Psoas muscle (tissue), 7 donors: ENCODE measurements at regions not wholly inside any gene's neighbourhood (a gene's known extent, or its start where the extent isn't known, plus 50 kb on each side); places are given as distances from the start of the nearest gene placed in this dataset.

Experiments
- ATAC-seq, 4 donors: fragments of 200-7000 bp; cut with Tn5 transposase; one replicate each; pipeline ENCODE4 v1.9.1; 2020; ENCODE audit warnings: moderate library complexity in 3 of 4, mild to moderate bottlenecking in 2 of 4
- DNase-seq, 2 donors: peaks; one replicate each; pipeline ENCODE4 v3.0.0-alpha.2; 2020
- H3K27ac ChIP-seq: fragments of 200-600 bp; one replicate; pipeline ENCODE4 v1.8.0; 2022
- H3K27me3 ChIP-seq, 3 donors: fragments of 200-600 bp in 1 of 3; one replicate each; pipeline versions ENCODE4 v1.6.1 to v1.8.0; 2013 to 2022; ENCODE audit warnings: low read length in 2 of 3, mild to moderate bottlenecking in 2 of 3, moderate library complexity in 1 of 3; ENCODE audit not compliant: insufficient read depth in 3 of 3
- H3K36me3 ChIP-seq, 2 donors: fragments of 200-600 bp in 1 of 2; one replicate each; pipeline versions ENCODE4 v1.6.1 to v1.8.0; 2013 to 2022; ENCODE audit warnings: low read depth in 1 of 2, mild to moderate bottlenecking in 1 of 2, moderate library complexity in 1 of 2; ENCODE audit not compliant: insufficient read depth in 1 of 2
- H3K4me1 ChIP-seq: fragments of 200-600 bp; one replicate; pipeline ENCODE4 v1.8.0; 2022
- H3K4me3 ChIP-seq: fragments of 200-600 bp; one replicate; pipeline ENCODE4 v1.8.0; 2022; ENCODE audit warnings: mild to moderate bottlenecking
- H3K9me3 ChIP-seq: fragments of 200-600 bp; one replicate; pipeline ENCODE4 v1.8.0; 2022
- WGBS, 3 donors: extraction: QIAGEN DNeasy Blood & Tissue Kit; methylation state at CpG; one replicate each; pipeline versions ENCODE4 v1.1.6 to v1.1.7; 2013; 5-methylcytosine and 5-hydroxymethylcytosine counted together
- intact Hi-C, 2 donors: fragments of 100-400 bp; cut with DNase I; formaldehyde crosslinking; loops; one replicate each; pipeline versions ENCODE4 v1.11.0 to v1.14.2; 2022
- TF ChIP-seq, protein P1 (sequence below): fragments of 200-600 bp; IDR thresholded peaks from one replicate; pipeline ENCODE4 v1.8.0; 2022; ENCODE audit warnings: antibody characterized with exemption
- donor health status: healthy with polysubstance abuse.
- donor health status: DM: no; HTN: no; CAD: no; lungs with moderate emphysema.
- donor health status: Bipolar disorder and iron deficiency.
- donor health status: healthy.
- donor health status: DM: yes; HTN: yes; CAD: no.
- donor health status: DM: no; HTN: no; CAD: no.
- donor health status: DM: yes; HTN: yes; CAD: no.

GRCh38 chr2:199070322-199070949 lies 387.3 kb downstream of the SATB2 start:
- DNase-seq (no peak), ATAC-seq (no peak)
- no peaks in the 10 kb centered on the region for H3K4me1 ChIP-seq
- TF ChIP-seq, protein P1, sequence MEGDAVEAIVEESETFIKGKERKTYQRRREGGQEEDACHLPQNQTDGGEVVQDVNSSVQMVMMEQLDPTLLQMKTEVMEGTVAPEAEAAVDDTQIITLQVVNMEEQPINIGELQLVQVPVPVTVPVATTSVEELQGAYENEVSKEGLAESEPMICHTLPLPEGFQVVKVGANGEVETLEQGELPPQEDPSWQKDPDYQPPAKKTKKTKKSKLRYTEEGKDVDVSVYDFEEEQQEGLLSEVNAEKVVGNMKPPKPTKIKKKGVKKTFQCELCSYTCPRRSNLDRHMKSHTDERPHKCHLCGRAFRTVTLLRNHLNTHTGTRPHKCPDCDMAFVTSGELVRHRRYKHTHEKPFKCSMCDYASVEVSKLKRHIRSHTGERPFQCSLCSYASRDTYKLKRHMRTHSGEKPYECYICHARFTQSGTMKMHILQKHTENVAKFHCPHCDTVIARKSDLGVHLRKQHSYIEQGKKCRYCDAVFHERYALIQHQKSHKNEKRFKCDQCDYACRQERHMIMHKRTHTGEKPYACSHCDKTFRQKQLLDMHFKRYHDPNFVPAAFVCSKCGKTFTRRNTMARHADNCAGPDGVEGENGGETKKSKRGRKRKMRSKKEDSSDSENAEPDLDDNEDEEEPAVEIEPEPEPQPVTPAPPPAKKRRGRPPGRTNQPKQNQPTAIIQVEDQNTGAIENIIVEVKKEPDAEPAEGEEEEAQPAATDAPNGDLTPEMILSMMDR = no peak
- no peak overlapping the region for H3K4me3 ChIP-seq
- intact Hi-C loops = no loop called here
- no peaks in the 10 kb centered on the region for H3K9me3 ChIP-seq
- 81 to 92% (median 92%) methylated on average over 1 of the region's 1 CpG for WGBS, 3 donors
- H3K27ac ChIP-seq = no peak overlapping the region
- no peaks in the 10 kb centered on the region for H3K36me3 ChIP-seq
- H3K27me3 ChIP-seq = no peaks in the 10 kb centered on the region

DNA sequence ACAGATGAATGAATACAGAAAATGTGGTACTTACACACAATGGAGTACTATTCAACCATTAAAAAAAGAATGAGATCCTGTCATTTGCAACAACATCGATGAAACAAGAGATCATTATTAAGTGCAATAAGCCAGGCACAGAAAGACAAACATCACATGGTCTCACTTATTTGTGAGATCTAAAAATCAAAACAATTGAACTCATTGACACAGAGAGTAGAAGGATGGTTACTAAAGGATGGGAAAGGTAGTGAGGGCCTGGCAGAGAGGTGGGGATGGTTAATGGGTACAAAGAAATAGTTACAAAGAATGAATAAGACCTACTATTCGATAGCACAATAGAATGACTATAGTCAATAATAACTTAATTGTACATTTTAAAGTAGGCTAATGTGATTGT lies 393.5 kb downstream of the SATB2 start:
- ATAC-seq (no peak), DNase-seq (no peak)
- H3K27ac ChIP-seq = no peak overlapping the region
- H3K36me3 ChIP-seq = no peaks in the 10 kb centered on the region
- peaks cover 19% of the 10 kb centered on the region for H3K9me3 ChIP-seq
- WGBS, 3 donors = 86 to 90% (median 90%) methylated on average over 2 of the region's 2 CpGs
- TF ChIP-seq, protein P1 = no peak
- H3K27me3 ChIP-seq = no peaks in the 10 kb centered on the region
- no peak overlapping the region for H3K4me3 ChIP-seq
- H3K4me1 ChIP-seq = no peaks in the 10 kb centered on the region
- intact Hi-C loops = no loop called here

- Histone ChIP-seq H3K27ac (no peak overlapping the region), H3K27me3 (no peaks in the 10 kb centered on the region), H3K4me3 (no peak overlapping the region), H3K4me1 (no peaks in the 10 kb centered on the region), H3K36me3 (no peaks in the 10 kb centered on the region), H3K9me3 (peaks cover 12% of the 10 kb centered on the region)
- 87 to 94% (median 87%) methylated on average over 2 of the region's 2 CpGs for WGBS, 3 donors
- TF ChIP-seq, protein P1 = no peak
- ATAC-seq = no peak
- intact Hi-C loops = no loop called here
- DNase-seq = no peak
Observed at GRCh38 chr2:199057936-199058335, 399.8 kb downstream of the SATB2 start.

- intact Hi-C loops = no loop called here
- H3K4me3 ChIP-seq = no peak overlapping the region
- TF ChIP-seq, protein P1 = no peak
- H3K36me3 ChIP-seq = no peaks in the 10 kb centered on the region
- DNase-seq = no peak
- ATAC-seq = no peak
- no peaks in the 10 kb centered on the region for H3K9me3 ChIP-seq
- no peaks in the 10 kb centered on the region for H3K27me3 ChIP-seq
- H3K27ac ChIP-seq = no peak overlapping the region
- H3K4me1 ChIP-seq = no peaks in the 10 kb centered on the region
- 58 to 60% (median 59%) methylated on average over 2 of the region's 2 CpGs for WGBS, 3 donors
Observed at GRCh38 chr2:199055336-199055735, 402.4 kb downstream of the SATB2 start.
